Lung (tissue), 11 donors: ENCODE measurements at regions not wholly inside any gene's neighbourhood (a gene's known extent, or its start where the extent isn't known, plus 50 kb on each side); places are given as distances from the start of the nearest gene placed in this dataset.

ENCODE experiments used
- ATAC-seq: fragments of 200-7000 bp; cut with Tn5 transposase; one replicate; pipeline ENCODE4 v1.9.1; 2020; ENCODE audit warnings: moderate number of reproducible peaks; ENCODE audit not compliant: insufficient read depth, low FRiP score
- DNase-seq, 3 donors: peaks; one replicate each; pipeline ENCODE4 v3.0.0-alpha.2; 2013 to 2017
- H3K27ac ChIP-seq, 2 donors: one replicate each; pipeline ENCODE4 v1.5.1; 2013; ENCODE audit warnings: mild to moderate bottlenecking in 2 of 2, moderate library complexity in 2 of 2, control low read depth in 1 of 2, inconsistent platforms in 1 of 2, low read depth in 1 of 2, low read length in 1 of 2
- H3K27me3 ChIP-seq, 3 donors: one replicate each; pipeline ENCODE4 v1.5.1; 2013; ENCODE audit warnings: low read length in 2 of 3; ENCODE audit not compliant: control insufficient read depth in 3 of 3, insufficient read depth in 3 of 3
- H3K36me3 ChIP-seq, 4 donors: one replicate each; pipeline ENCODE4 v1.5.1; 2013; ENCODE audit warnings: low read length in 4 of 4, mild to moderate bottlenecking in 1 of 4, moderate library complexity in 1 of 4; ENCODE audit not compliant: control insufficient read depth in 4 of 4, insufficient read depth in 4 of 4
- H3K4me1 ChIP-seq, 5 donors: one replicate each; pipeline ENCODE4 v1.5.1; 2013; ENCODE audit warnings: low read length in 5 of 5, mild to moderate bottlenecking in 2 of 5, moderate library complexity in 1 of 5; ENCODE audit not compliant: control insufficient read depth in 5 of 5, insufficient read depth in 5 of 5
- H3K4me3 ChIP-seq: one replicate; pipeline ENCODE4 v1.5.1; 2013; ENCODE audit warnings: mild to moderate bottlenecking, control low read depth, moderate library complexity
- H3K9ac ChIP-seq, 2 donors: one replicate each; pipeline ENCODE4 v1.5.1; 2013; ENCODE audit warnings: low read length in 2 of 2, control low read depth in 1 of 2; ENCODE audit not compliant: insufficient read depth in 1 of 2
- H3K9me3 ChIP-seq, 4 donors: one replicate each; pipeline ENCODE4 v1.5.1; 2013; ENCODE audit warnings: low read length in 3 of 4, mild to moderate bottlenecking in 1 of 4, moderate library complexity in 1 of 4; ENCODE audit not compliant: control insufficient read depth in 4 of 4, insufficient read depth in 3 of 4
- WGBS, 2 donors: extraction: QIAGEN DNeasy Blood & Tissue Kit; methylation state at CpG; one replicate each; pipeline ENCODE4 v1.1.7; 2013; 5-methylcytosine and 5-hydroxymethylcytosine counted together
- TF ChIP-seq, protein P1 (sequence below): IDR thresholded peaks from 2 replicates; pipeline ENCODE4 v1.5.1; 2012; ENCODE audit warnings: mild to moderate bottlenecking; ENCODE audit errors: control extremely low read depth, extremely low read depth
- donor health status: control.
- donor health status: control.
- donor health status: Bipolar disorder and iron deficiency.
- donor health status: healthy.
- donor health status: DM: yes; HTN: yes; CAD: no.

DNA sequence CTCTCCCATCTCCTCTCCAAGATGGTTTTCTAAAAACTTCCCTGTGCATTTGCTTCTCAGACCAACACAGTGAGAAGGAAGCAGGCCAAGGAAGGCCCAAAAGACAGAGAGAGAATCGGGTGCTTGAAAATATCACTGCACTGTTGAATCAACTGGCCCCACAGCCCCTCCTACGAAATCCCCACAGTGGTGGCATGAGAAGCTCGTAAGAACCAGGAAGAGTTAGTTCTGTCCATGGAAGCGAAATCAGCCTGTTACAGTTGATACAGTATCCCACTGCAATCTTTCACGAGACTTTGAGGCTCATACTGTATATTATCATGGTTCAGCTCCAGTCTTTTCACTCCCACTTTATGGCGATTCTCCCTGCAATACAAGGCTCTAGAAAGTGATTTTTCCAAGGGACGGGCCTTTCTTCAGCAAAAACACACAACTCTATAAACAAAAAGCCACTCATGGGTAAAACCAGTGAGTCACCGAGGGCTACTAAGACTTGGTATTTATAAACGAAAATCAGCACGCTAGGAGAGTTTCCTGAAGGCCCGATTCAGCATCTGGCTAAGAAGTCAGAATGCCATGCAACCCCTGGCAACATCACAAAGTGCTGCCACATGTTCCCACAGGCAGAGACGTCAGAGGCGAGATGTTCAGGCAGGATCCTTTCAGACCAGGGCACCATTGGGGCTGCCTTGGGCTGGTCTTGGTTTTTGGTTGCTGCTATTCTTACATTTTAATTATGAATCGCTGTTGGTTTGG, 185.7 kb downstream of the IRX5 start:
- Histone ChIP-seq H3K27ac (no peak overlapping the region), H3K4me1 (no peaks in the 10 kb centered on the region), H3K4me3 (no peak overlapping the region), H3K36me3 (no peaks in the 10 kb centered on the region), H3K9me3 (no peaks in the 10 kb centered on the region), H3K9ac (no peak overlapping the region), H3K27me3 (no peaks in the 10 kb centered on the region)
- TF ChIP-seq, protein P1, sequence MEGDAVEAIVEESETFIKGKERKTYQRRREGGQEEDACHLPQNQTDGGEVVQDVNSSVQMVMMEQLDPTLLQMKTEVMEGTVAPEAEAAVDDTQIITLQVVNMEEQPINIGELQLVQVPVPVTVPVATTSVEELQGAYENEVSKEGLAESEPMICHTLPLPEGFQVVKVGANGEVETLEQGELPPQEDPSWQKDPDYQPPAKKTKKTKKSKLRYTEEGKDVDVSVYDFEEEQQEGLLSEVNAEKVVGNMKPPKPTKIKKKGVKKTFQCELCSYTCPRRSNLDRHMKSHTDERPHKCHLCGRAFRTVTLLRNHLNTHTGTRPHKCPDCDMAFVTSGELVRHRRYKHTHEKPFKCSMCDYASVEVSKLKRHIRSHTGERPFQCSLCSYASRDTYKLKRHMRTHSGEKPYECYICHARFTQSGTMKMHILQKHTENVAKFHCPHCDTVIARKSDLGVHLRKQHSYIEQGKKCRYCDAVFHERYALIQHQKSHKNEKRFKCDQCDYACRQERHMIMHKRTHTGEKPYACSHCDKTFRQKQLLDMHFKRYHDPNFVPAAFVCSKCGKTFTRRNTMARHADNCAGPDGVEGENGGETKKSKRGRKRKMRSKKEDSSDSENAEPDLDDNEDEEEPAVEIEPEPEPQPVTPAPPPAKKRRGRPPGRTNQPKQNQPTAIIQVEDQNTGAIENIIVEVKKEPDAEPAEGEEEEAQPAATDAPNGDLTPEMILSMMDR = no peak
- 83 to 85% methylated on average over 14 of the region's 14 CpGs for WGBS, 2 donors
- no peak for ATAC-seq
- DNase-seq = no peak

GRCh38 chr16:55118701-55119260, 188.1 kb downstream of the IRX5 start:
- TF ChIP-seq, protein P1 = no peak
- no peak overlapping the region for H3K9ac ChIP-seq
- no peaks in the 10 kb centered on the region for H3K27me3 ChIP-seq
- no peak overlapping the region for H3K27ac ChIP-seq
- no peak for DNase-seq
- no peak overlapping the region for H3K4me3 ChIP-seq
- no peak for ATAC-seq
- no peaks in the 10 kb centered on the region for H3K4me1 ChIP-seq
- H3K36me3 ChIP-seq = no peaks in the 10 kb centered on the region
- WGBS, 2 donors = 88 to 91% methylated on average over 10 of the region's 10 CpGs
- H3K9me3 ChIP-seq = peaks cover 0 to 3% (median 0%) of the 10 kb centered on the region in 4 donors

GRCh38 chr16:55120408-55120807, 189.7 kb downstream of the IRX5 start:
- DNase-seq = no peak
- H3K9me3 ChIP-seq = peaks cover 0 to 5% (median 0%) of the 10 kb centered on the region in 4 donors
- no peak overlapping the region for H3K27ac ChIP-seq
- TF ChIP-seq, protein P1 = no peak
- no peak for ATAC-seq
- H3K4me1 ChIP-seq = no peaks in the 10 kb centered on the region
- H3K9ac ChIP-seq = no peak overlapping the region
- 22% methylated on average over 2 of the region's 2 CpGs for WGBS, 2 donors
- no peaks in the 10 kb centered on the region for H3K36me3 ChIP-seq
- no peaks in the 10 kb centered on the region for H3K27me3 ChIP-seq
- H3K4me3 ChIP-seq = no peak overlapping the region
